NCI-H2196 (cell line): ENCODE measurements at regions not wholly inside any gene's neighbourhood (a gene's known extent, or its start where the extent isn't known, plus 50 kb on each side); places are given as distances from the start of the nearest gene placed in this dataset.

ENCODE experiments used
- DNase-seq: peaks from one replicate; lab custom pipeline; 2025; ENCODE audit not compliant: unreplicated experiment; lab: John Stamatoyannopoulos, UW

DNA sequence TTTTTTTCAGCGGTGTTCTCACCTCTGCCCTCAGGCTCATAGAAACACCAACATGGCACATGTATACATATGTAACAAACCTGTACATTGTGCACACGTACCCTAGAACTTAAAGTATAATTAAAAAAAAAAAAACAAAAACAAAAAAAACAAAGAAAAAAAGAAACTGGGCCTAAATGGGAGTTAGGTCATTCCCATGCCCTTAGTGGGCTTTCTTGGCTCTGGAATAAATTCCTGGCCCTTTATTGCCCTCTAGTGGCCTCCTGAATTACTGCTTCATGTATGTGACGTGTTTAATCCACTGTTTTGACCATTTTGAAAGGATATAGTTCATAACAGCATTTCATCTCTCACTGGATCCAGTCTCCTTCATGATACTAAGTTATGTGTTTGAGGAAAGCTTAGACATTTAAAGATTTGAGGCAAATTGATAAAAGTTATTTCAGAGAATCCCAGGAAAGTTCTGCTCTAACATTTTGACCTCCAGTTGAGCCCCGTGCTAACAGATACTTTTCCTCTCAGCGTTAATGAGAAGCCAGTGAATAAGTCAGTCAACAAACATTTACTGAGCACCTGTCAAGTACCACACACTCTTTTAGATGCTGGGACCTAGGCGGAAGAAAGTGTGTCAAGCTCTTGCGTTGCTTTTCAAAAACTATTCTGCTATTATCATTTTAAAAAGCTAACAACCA, 54.7 kb upstream of the SYPL1 start:
- DNase-seq = peak; percentile 78

DNA sequence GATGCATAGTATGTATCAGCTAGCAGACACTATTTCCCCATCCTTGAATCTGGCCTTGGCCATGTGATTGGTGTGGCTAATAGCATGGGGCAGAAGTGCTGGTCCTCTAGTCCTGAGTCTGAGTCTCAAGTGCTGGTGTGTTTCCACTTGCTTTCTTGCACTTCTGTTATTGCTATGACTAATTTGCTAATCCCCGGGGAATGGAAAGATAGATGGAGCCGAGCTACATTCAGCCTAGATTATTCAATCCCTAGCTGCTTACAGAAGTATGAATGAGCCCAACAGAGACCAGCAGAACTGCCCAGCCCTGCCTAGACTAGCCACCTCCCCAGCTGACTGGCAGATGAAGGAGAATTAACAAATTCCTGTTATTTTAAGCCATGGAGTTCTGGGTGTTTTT, 53.2 kb upstream of the SYPL1 start:
- DNase-seq = no peak

DNA sequence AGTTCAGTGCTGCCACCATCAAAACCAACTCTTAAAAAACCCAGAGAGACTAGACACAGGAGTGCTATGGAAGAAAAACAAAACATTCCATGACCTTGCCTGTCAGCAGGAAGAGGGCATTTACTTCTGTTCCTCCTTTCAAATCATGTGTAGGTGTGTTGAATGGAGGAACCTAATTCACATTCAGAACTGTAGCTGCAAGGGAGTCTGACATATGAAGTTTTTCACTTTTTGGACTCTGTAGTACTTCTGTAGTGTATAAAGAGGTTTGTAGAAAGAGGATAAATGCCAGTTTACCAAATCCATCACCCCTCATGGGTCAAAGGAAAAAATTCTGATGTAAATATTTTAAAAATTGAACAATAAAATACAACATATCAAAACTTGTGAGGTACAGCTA, 51.1 kb upstream of the SYPL1 start:
- DNase-seq = no peak
